ENCODE measurements at regions not wholly inside any gene's neighbourhood (a gene's known extent, or its start where the extent isn't known, plus 50 kb on each side); places are given as distances from the start of the nearest gene placed in this dataset.
"Not testable (repeated sequence)": the region's sequence is repeated elsewhere in the genome, so short reads cannot be mapped to it uniquely, and the experiment has no call there.

DNA sequence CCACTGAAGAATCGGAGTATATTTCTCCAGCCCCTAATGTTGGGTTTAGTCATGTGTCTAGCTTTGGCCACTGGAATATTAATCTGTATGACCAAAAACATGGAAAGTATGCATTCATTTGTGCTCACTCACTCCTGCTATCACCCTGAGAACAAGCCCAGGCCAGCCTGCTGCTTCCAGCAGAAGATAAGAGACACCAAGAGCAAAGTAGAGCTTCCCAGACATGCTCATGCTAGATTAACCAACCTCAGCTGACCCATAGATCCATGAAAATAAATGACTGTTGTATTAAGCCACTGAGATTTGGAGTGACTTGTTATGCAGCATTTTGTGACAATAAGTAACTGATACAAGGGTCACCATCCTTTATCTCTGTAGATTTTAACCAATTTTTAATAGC is 96.9 kb downstream of the UNC93B1 start:
- TF ChIP-seq, protein P1, sequence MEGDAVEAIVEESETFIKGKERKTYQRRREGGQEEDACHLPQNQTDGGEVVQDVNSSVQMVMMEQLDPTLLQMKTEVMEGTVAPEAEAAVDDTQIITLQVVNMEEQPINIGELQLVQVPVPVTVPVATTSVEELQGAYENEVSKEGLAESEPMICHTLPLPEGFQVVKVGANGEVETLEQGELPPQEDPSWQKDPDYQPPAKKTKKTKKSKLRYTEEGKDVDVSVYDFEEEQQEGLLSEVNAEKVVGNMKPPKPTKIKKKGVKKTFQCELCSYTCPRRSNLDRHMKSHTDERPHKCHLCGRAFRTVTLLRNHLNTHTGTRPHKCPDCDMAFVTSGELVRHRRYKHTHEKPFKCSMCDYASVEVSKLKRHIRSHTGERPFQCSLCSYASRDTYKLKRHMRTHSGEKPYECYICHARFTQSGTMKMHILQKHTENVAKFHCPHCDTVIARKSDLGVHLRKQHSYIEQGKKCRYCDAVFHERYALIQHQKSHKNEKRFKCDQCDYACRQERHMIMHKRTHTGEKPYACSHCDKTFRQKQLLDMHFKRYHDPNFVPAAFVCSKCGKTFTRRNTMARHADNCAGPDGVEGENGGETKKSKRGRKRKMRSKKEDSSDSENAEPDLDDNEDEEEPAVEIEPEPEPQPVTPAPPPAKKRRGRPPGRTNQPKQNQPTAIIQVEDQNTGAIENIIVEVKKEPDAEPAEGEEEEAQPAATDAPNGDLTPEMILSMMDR (IDR thresholded peaks at IDR 0.05): not testable (repeated sequence)
- not testable (repeated sequence) for TF ChIP-seq EZH2 (IDR thresholded peaks at IDR 0.05; ENCODE audit: borderline replicate concordance, insufficient read depth, low read depth, low read length, poor library complexity, severe bottlenecking)
